IMR-90 (cell line): ENCODE measurements at regions not wholly inside any gene's neighbourhood (a gene's known extent, or its start where the extent isn't known, plus 50 kb on each side); places are given as distances from the start of the nearest gene placed in this dataset.

ENCODE experiments used
- ATAC-seq: fragments of 200-7000 bp; cut with Tn5 transposase; 2 replicates; pipeline ENCODE4 v1.9.1; 2020; ENCODE audit warnings: low read depth, mild to moderate bottlenecking, moderate library complexity
- BruUV-seq: library from RNA; stranded (reverse); fragments of 400-500 nt; replicated peaks from 2 replicates; lab custom pipeline; 2021; lab: Mats Ljungman, UMichigan
- CTCF ChIA-PET: fragments of 300-600 bp; formaldehyde crosslinking; extraction: SDS; loops from one replicate; lab custom pipeline; 2021; ENCODE audit warnings: antibody characterized with exemption; lab: Yijun Ruan, JAX
- POLR2A ChIA-PET: fragments of 300-600 bp; sonication (Branson Sonifier 250); formaldehyde crosslinking; loops from one replicate; lab custom pipeline; 2022; ENCODE audit warnings: antibody characterized with exemption; ENCODE audit not compliant: unreplicated experiment; lab: Charles Lee
- DNase-seq: peaks from one replicate; pipeline ENCODE4 v3.0.0; 2013
- H2AFZ ChIP-seq: replicated peaks from 2 replicates; pipeline ENCODE3; 2013; ENCODE audit warnings: low read length, mild to moderate bottlenecking; ENCODE audit not compliant: poor library complexity
- H2AK5ac ChIP-seq: 2 replicates; pipeline ENCODE4 v1.6.1; 2013; ENCODE audit warnings: low read depth, low read length, inconsistent platforms
- H2AK9ac ChIP-seq: replicated peaks from 2 replicates; pipeline ENCODE3; 2013; ENCODE audit warnings: mild to moderate bottlenecking, low read depth, low read length, moderate library complexity; ENCODE audit not compliant: poor library complexity
- H2BK120ac ChIP-seq: 2 replicates; pipeline ENCODE4 v1.6.1; 2013; ENCODE audit warnings: low read depth, low read length, inconsistent platforms
- H2BK15ac ChIP-seq: 3 replicates; pipeline ENCODE4 v1.6.1; 2013; ENCODE audit warnings: low read depth, low read length, inconsistent platforms
- H2BK20ac ChIP-seq: 2 replicates; pipeline ENCODE4 v1.6.1; 2013; ENCODE audit warnings: low read depth, mild to moderate bottlenecking, inconsistent platforms, low read length, moderate library complexity
- H2BK5ac ChIP-seq: 2 replicates; pipeline ENCODE4 v1.6.1; 2013; ENCODE audit warnings: mild to moderate bottlenecking, low read depth, low read length, inconsistent platforms; ENCODE audit not compliant: poor library complexity, severe bottlenecking
- H3K14ac ChIP-seq: replicated peaks from 2 replicates; pipeline ENCODE4 v1.6.1; 2013; ENCODE audit warnings: low read depth, low read length, inconsistent platforms
- H3K18ac ChIP-seq: 2 replicates; pipeline ENCODE4 v1.6.1; 2013; ENCODE audit warnings: low read depth, low read length, control low read depth
- H3K23ac ChIP-seq: 2 replicates; pipeline ENCODE4 v1.6.1; 2013; ENCODE audit warnings: low read depth, low read length, inconsistent platforms
- H3K27ac ChIP-seq: 2 replicates; pipeline ENCODE4 v1.5.1; 2013; ENCODE audit warnings: mild to moderate bottlenecking, control low read depth, low read length; ENCODE audit not compliant: insufficient read depth
- H3K27me3 ChIP-seq: 2 replicates; pipeline ENCODE4 v1.6.1; 2013; ENCODE audit warnings: low read length; ENCODE audit not compliant: control insufficient read depth, insufficient read depth
- H3K36me3 ChIP-seq: 2 replicates; pipeline ENCODE4 v1.6.1; 2013; ENCODE audit warnings: low read length, mixed read lengths; ENCODE audit not compliant: control insufficient read depth, insufficient read depth
- H3K4ac ChIP-seq: 2 replicates; pipeline ENCODE4 v1.6.1; 2013; ENCODE audit warnings: low read depth, low read length, inconsistent platforms
- H3K4me1 ChIP-seq: 2 replicates; pipeline ENCODE4 v1.6.1; 2013; ENCODE audit warnings: low read length, mixed read lengths; ENCODE audit not compliant: control insufficient read depth, insufficient read depth
- H3K4me2 ChIP-seq: 2 replicates; pipeline ENCODE4 v1.6.1; 2013; ENCODE audit warnings: low read depth, mild to moderate bottlenecking, control low read depth, low read length, moderate library complexity
- H3K4me3 ChIP-seq: 2 replicates; pipeline ENCODE4 v1.5.1; 2013; ENCODE audit warnings: low read depth, mild to moderate bottlenecking, control low read depth, low read length, moderate library complexity; ENCODE audit not compliant: insufficient read depth
- H3K56ac ChIP-seq: 2 replicates; pipeline ENCODE4 v1.6.1; 2013; ENCODE audit warnings: low read length, inconsistent platforms; ENCODE audit not compliant: insufficient read depth; ENCODE audit errors: extremely low read depth
- H3K79me1 ChIP-seq, 2 experiments: 2 replicates each; pipeline ENCODE4 v1.6.1; 2013; ENCODE audit warnings: low read length in 2 of 2, inconsistent platforms in 1 of 2, low read depth in 1 of 2
- H3K9ac ChIP-seq: 2 replicates; pipeline ENCODE4 v1.6.1; 2013; ENCODE audit warnings: low read depth, low read length, control low read depth
- H3K9me1 ChIP-seq: 2 replicates; pipeline ENCODE4 v1.6.1; 2013; ENCODE audit warnings: low read length, inconsistent platforms; ENCODE audit not compliant: insufficient read depth
- H3K9me3 ChIP-seq: 2 replicates; pipeline ENCODE4 v1.6.1; 2013; ENCODE audit warnings: low read length; ENCODE audit not compliant: control insufficient read depth, insufficient read depth
- H4K20me1 ChIP-seq: 2 replicates; pipeline ENCODE4 v1.6.1; 2013; ENCODE audit warnings: low read length, inconsistent platforms; ENCODE audit not compliant: insufficient read depth
- H4K5ac ChIP-seq: 2 replicates; pipeline ENCODE4 v1.6.1; 2013; ENCODE audit warnings: mild to moderate bottlenecking, low read depth, low read length, control low read depth
- H4K8ac ChIP-seq, 2 experiments: 2 replicates each; pipeline ENCODE4 v1.6.1; 2013; ENCODE audit warnings: low read depth in 2 of 2, low read length in 2 of 2, control low read depth in 1 of 2, inconsistent platforms in 1 of 2
- H4K91ac ChIP-seq: 2 replicates; pipeline ENCODE4 v1.6.1; 2013; ENCODE audit warnings: low read depth, low read length, inconsistent platforms; ENCODE audit not compliant: insufficient read depth
- BHLHE40 ChIP-seq: fragments of 150-350 bp; IDR thresholded peaks from 2 replicates; pipeline ENCODE4 v1.6.1; 2016; ENCODE audit warnings: mild to moderate bottlenecking, low read depth, low read length
- CEBPB ChIP-seq: IDR thresholded peaks from 2 replicates; pipeline ENCODE4 v1.6.1; 2012; ENCODE audit warnings: low read depth, low read length, improper control_type of control experiment
- CHD1 ChIP-seq: IDR thresholded peaks from 2 replicates; pipeline ENCODE4 v1.6.1; 2012; ENCODE audit warnings: low read depth, low read length, improper control_type of control experiment
- FOS ChIP-seq: fragments of 150-350 bp; IDR thresholded peaks from 2 replicates; pipeline ENCODE4 v1.6.1; 2016; ENCODE audit warnings: low read depth, low read length
- MAFK ChIP-seq: IDR thresholded peaks from 2 replicates; pipeline ENCODE4 v1.6.1; 2012; ENCODE audit warnings: low read depth, low read length, improper control_type of control experiment
- MAZ ChIP-seq: IDR thresholded peaks from 2 replicates; pipeline ENCODE4 v1.6.1; 2012; ENCODE audit warnings: low read depth, mild to moderate bottlenecking, low read length, improper control_type of control experiment, moderate library complexity, borderline replicate concordance
- MXI1 ChIP-seq: IDR thresholded peaks from 2 replicates; pipeline ENCODE4 v1.6.1; 2012; ENCODE audit warnings: low read depth, mild to moderate bottlenecking, low read length, moderate library complexity, borderline replicate concordance
- NFE2L2 ChIP-seq: fragments of 150-350 bp; IDR thresholded peaks from 2 replicates; pipeline ENCODE4 v1.6.1; 2016; ENCODE audit warnings: low read depth, mild to moderate bottlenecking, low read length
- POLR2A ChIP-seq: IDR thresholded peaks from 2 replicates; pipeline ENCODE4 v1.6.1; 2012; ENCODE audit warnings: mild to moderate bottlenecking, low read depth, low read length
- RAD21 ChIP-seq: IDR thresholded peaks from 2 replicates; pipeline ENCODE4 v1.6.1; 2012; ENCODE audit warnings: low read length, improper control_type of control experiment
- RCOR1 ChIP-seq: IDR thresholded peaks from 2 replicates; pipeline ENCODE4 v1.6.1; 2012; ENCODE audit warnings: mild to moderate bottlenecking, low read length, improper control_type of control experiment; ENCODE audit not compliant: insufficient replicate concordance
- RFX5 ChIP-seq: IDR thresholded peaks from 2 replicates; pipeline ENCODE4 v1.8.0; 2012; ENCODE audit warnings: low read depth, mild to moderate bottlenecking, low read length, moderate library complexity
- SMC3 ChIP-seq: fragments of 150-350 bp; IDR thresholded peaks from 2 replicates; pipeline ENCODE4 v1.6.1; 2016; ENCODE audit warnings: low read depth, mild to moderate bottlenecking, antibody characterized with exemption, low read length, moderate library complexity
- dilution Hi-C: fragments of 300-500 bp; cut with HindIII; formaldehyde crosslinking; loops from one replicate; pipeline ENCODE4 v1.14.3; 2018; ENCODE audit warnings: low sequenced_read_pairs; ENCODE audit not compliant: unreplicated experiment
- in situ Hi-C: fragments of 300-500 bp; cut with MboI; formaldehyde crosslinking; loops from 3 replicates; pipeline ENCODE4 v1.14.3; 2019; ENCODE audit warnings: low sequenced_read_pairs, inconsistent platforms, mixed read lengths
- intact Hi-C: fragments of 100-400 bp; cut with micrococcal nuclease; formaldehyde crosslinking; loops from 2 replicates; pipeline ENCODE4 v1.10.0; 2022
- TF ChIP-seq, protein P1 (sequence below): fragments of 150-350 bp; IDR thresholded peaks from 2 replicates; pipeline ENCODE4 v1.6.1; 2016; ENCODE audit warnings: low read depth, mild to moderate bottlenecking, low read length, moderate library complexity, borderline replicate concordance
- TF ChIP-seq, protein P2 (sequence below): conservative IDR thresholded peaks from 2 replicates; pipeline ENCODE4 v1.5.1; 2012; ENCODE audit warnings: mild to moderate bottlenecking, low read depth, low read length, improper control_type of control experiment
- TF ChIP-seq, protein P3 (sequence below): fragments of 150-350 bp; IDR thresholded peaks from 2 replicates; pipeline ENCODE4 v1.6.1; 2017; ENCODE audit warnings: mild to moderate bottlenecking, antibody characterized with exemption, low read length, low read depth

DNA sequence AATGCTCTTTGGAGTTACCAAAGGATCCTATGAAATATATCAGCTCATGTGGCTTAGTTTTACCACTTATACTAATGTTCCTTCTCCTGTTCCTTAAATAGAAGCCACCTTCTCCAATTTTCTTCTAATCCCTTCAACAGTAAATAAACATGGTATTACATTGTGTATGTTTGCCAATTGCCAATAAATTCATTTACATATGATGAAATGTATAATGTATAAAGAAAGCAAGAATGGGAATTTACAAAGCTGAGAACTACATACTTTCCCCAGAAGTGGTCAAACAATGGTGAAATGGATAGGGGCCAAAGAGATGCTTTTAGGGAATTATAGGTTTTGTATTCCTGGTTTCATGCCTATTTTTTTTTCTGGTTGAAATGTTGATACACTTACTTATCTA lies 894.2 kb upstream of the CRIM1 start:
- in situ Hi-C loops (no loop called here), intact Hi-C loops (no loop called here), dilution Hi-C loops (no loop called here)
- Histone ChIP-seq H4K8ac (no peak overlapping the region), H3K4me3 (no peak overlapping the region), H4K91ac (no peak overlapping the region), H3K4me1 (no peaks in the 10 kb centered on the region), H4K20me1 (no peaks in the 10 kb centered on the region), H3K4ac (no peak overlapping the region), H2BK120ac (no peak overlapping the region), H2AK5ac (no peak overlapping the region), H3K4me2 (no peak overlapping the region), H3K27me3 (no peaks in the 10 kb centered on the region), H3K56ac (no peak overlapping the region), H3K18ac (no peak overlapping the region), H2AK9ac (no peak overlapping the region), H4K5ac (no peak overlapping the region), H3K9me3 (no peaks in the 10 kb centered on the region), H2BK5ac (no peak overlapping the region), H3K9ac (no peak overlapping the region), H3K27ac (no peak overlapping the region), H3K36me3 (no peaks in the 10 kb centered on the region), H3K14ac (no peak overlapping the region), H2BK15ac (no peak overlapping the region), H2AFZ (no peak overlapping the region), H2BK20ac (no peak overlapping the region), H3K23ac (no peak overlapping the region), H3K9me1 (no peaks in the 10 kb centered on the region), H3K79me1 (no peaks in the 10 kb centered on the region)
- ChIA-PET CTCF (no interaction called here), POLR2A (no interaction called here)
- TF ChIP-seq NFE2L2 (no peak), RAD21 (no peak), FOS (no peak), SMC3 (no peak), RFX5 (no peak), MAZ (no peak), CEBPB (no peak), BHLHE40 (no peak), MXI1 (no peak), POLR2A (no peak), CHD1 (no peak), MAFK (no peak), RCOR1 (no peak)
- TF ChIP-seq, protein P1, sequence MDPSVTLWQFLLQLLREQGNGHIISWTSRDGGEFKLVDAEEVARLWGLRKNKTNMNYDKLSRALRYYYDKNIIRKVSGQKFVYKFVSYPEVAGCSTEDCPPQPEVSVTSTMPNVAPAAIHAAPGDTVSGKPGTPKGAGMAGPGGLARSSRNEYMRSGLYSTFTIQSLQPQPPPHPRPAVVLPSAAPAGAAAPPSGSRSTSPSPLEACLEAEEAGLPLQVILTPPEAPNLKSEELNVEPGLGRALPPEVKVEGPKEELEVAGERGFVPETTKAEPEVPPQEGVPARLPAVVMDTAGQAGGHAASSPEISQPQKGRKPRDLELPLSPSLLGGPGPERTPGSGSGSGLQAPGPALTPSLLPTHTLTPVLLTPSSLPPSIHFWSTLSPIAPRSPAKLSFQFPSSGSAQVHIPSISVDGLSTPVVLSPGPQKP, result no peak
- TF ChIP-seq, protein P2, sequence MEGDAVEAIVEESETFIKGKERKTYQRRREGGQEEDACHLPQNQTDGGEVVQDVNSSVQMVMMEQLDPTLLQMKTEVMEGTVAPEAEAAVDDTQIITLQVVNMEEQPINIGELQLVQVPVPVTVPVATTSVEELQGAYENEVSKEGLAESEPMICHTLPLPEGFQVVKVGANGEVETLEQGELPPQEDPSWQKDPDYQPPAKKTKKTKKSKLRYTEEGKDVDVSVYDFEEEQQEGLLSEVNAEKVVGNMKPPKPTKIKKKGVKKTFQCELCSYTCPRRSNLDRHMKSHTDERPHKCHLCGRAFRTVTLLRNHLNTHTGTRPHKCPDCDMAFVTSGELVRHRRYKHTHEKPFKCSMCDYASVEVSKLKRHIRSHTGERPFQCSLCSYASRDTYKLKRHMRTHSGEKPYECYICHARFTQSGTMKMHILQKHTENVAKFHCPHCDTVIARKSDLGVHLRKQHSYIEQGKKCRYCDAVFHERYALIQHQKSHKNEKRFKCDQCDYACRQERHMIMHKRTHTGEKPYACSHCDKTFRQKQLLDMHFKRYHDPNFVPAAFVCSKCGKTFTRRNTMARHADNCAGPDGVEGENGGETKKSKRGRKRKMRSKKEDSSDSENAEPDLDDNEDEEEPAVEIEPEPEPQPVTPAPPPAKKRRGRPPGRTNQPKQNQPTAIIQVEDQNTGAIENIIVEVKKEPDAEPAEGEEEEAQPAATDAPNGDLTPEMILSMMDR, result no peak
- TF ChIP-seq, protein P3, sequence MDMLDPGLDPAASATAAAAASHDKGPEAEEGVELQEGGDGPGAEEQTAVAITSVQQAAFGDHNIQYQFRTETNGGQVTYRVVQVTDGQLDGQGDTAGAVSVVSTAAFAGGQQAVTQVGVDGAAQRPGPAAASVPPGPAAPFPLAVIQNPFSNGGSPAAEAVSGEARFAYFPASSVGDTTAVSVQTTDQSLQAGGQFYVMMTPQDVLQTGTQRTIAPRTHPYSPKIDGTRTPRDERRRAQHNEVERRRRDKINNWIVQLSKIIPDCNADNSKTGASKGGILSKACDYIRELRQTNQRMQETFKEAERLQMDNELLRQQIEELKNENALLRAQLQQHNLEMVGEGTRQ, result no peak
- DNase-seq, result no peak
- BruUV-seq, result no TSS peak
- ATAC-seq, result no peak
